KMS-11 (cell line): ENCODE measurements at regions not wholly inside any gene's neighbourhood (a gene's known extent, or its start where the extent isn't known, plus 50 kb on each side); places are given as distances from the start of the nearest gene placed in this dataset.
"Not testable (repeated sequence)": the region's sequence is repeated elsewhere in the genome, so short reads cannot be mapped to it uniquely, and the experiment has no call there.

ENCODE experiments used
- H2AFZ ChIP-seq: fragments of 200-600 bp; sonication (generic); 2 replicates; pipeline ENCODE4 v1.6.1; 2016; ENCODE audit warnings: antibody characterized with exemption, mixed run types, low read depth
- H3K27ac ChIP-seq: fragments of 200-600 bp; sonication (generic); 2 replicates; pipeline ENCODE4 v1.6.1; 2016; ENCODE audit warnings: mild to moderate bottlenecking, mixed run types
- H3K27me3 ChIP-seq: fragments of 200-600 bp; sonication (generic); 2 replicates; pipeline ENCODE4 v1.6.1; 2017; ENCODE audit warnings: mild to moderate bottlenecking, low read depth, mixed run types, moderate library complexity; ENCODE audit not compliant: insufficient read depth
- H3K36me3 ChIP-seq: fragments of 200-600 bp; sonication (generic); 2 replicates; pipeline ENCODE4 v1.6.1; 2017; ENCODE audit warnings: mild to moderate bottlenecking, mixed run types; ENCODE audit not compliant: insufficient read depth
- H3K4me1 ChIP-seq: fragments of 200-600 bp; sonication (generic); 2 replicates; pipeline ENCODE4 v1.6.1; 2016; ENCODE audit warnings: mild to moderate bottlenecking, low read depth, mixed run types; ENCODE audit not compliant: poor library complexity, severe bottlenecking
- H3K4me2 ChIP-seq: fragments of 200-600 bp; sonication (generic); 2 replicates; pipeline ENCODE4 v1.7.0; 2016; ENCODE audit warnings: mild to moderate bottlenecking, mixed run types
- H3K4me3 ChIP-seq: fragments of 200-600 bp; sonication (generic); IDR thresholded peaks from 2 replicates; pipeline ENCODE4 v1.6.1; 2017; ENCODE audit warnings: low read depth, low read length, mixed read lengths; ENCODE audit not compliant: insufficient read depth
- H3K79me2 ChIP-seq: fragments of 200-600 bp; sonication (generic); 2 replicates; pipeline ENCODE4 v1.6.1; 2016; ENCODE audit warnings: low read depth, mixed run types; ENCODE audit not compliant: insufficient read depth
- H3K9ac ChIP-seq: fragments of 200-600 bp; sonication (generic); 2 replicates; pipeline ENCODE4 v1.6.1; 2016; ENCODE audit warnings: mild to moderate bottlenecking, mixed run types
- H4K20me1 ChIP-seq: fragments of 200-600 bp; sonication (generic); 2 replicates; pipeline ENCODE4 v1.6.1; 2016; ENCODE audit warnings: mild to moderate bottlenecking, mixed run types; ENCODE audit not compliant: insufficient read depth
- TF ChIP-seq, protein P1 (sequence below): fragments of 200-600 bp; sonication (generic); conservative IDR thresholded peaks from 2 replicates; pipeline ENCODE4 v1.6.1; 2017; ENCODE audit warnings: low read depth, mild to moderate bottlenecking, antibody characterized with exemption, low read length, moderate library complexity, mixed read lengths

GRCh38 chr4:114321366-114321765 lies 277.2 kb upstream of the UGT8 start:
- Histone ChIP-seq H3K36me3 (no peaks in the 10 kb centered on the region), H4K20me1 (no peaks in the 10 kb centered on the region), H3K4me1 (no peaks in the 10 kb centered on the region), H3K9ac (no peak overlapping the region), H3K79me2 (no peaks in the 10 kb centered on the region), H3K27ac (no peak overlapping the region), H3K4me2 (no peak overlapping the region), H3K4me3 (no peak overlapping the region), H2AFZ (no peak overlapping the region), H3K27me3 (no peaks in the 10 kb centered on the region)
- TF ChIP-seq, protein P1, sequence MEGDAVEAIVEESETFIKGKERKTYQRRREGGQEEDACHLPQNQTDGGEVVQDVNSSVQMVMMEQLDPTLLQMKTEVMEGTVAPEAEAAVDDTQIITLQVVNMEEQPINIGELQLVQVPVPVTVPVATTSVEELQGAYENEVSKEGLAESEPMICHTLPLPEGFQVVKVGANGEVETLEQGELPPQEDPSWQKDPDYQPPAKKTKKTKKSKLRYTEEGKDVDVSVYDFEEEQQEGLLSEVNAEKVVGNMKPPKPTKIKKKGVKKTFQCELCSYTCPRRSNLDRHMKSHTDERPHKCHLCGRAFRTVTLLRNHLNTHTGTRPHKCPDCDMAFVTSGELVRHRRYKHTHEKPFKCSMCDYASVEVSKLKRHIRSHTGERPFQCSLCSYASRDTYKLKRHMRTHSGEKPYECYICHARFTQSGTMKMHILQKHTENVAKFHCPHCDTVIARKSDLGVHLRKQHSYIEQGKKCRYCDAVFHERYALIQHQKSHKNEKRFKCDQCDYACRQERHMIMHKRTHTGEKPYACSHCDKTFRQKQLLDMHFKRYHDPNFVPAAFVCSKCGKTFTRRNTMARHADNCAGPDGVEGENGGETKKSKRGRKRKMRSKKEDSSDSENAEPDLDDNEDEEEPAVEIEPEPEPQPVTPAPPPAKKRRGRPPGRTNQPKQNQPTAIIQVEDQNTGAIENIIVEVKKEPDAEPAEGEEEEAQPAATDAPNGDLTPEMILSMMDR: no peak

DNA sequence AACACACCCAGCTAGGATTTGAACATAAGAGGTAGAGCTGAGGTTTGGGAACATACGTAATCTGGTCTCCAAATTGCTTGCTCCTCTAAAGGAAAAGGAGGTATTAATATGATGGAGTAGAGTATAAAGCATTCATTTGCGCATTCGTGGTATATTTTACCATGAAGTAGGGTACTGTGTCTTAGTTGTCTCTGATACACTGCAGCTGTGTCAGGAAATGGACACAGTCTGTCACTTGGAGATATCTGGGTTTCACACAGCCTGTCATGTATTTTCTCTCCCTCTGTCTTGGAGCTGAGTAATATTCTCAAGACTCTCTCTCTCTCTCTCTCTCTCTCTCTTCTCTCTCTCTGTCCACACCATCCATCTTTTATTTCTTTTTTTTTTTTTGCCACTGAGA lies 274.8 kb upstream of the UGT8 start:
- no peaks in the 10 kb centered on the region for H3K4me1 ChIP-seq
- TF ChIP-seq, protein P1: no peak
- no peaks in the 10 kb centered on the region for H3K27me3 ChIP-seq
- H3K4me2 ChIP-seq: no peak overlapping the region
- H3K36me3 ChIP-seq: no peaks in the 10 kb centered on the region
- H3K4me3 ChIP-seq: no peak overlapping the region
- H3K79me2 ChIP-seq: no peaks in the 10 kb centered on the region
- no peak overlapping the region for H3K9ac ChIP-seq
- no peaks in the 10 kb centered on the region for H4K20me1 ChIP-seq
- H2AFZ ChIP-seq: no peak overlapping the region
- no peak overlapping the region for H3K27ac ChIP-seq

- TF ChIP-seq, protein P1: no peak
- no peak overlapping the region for H3K9ac ChIP-seq
- H3K79me2 ChIP-seq: no peaks in the 10 kb centered on the region
- H3K4me1 ChIP-seq: no peaks in the 10 kb centered on the region
- no peaks in the 10 kb centered on the region for H4K20me1 ChIP-seq
- no peak overlapping the region for H3K4me3 ChIP-seq
- H2AFZ ChIP-seq: no peak overlapping the region
- H3K4me2 ChIP-seq: no peak overlapping the region
- no peak overlapping the region for H3K27ac ChIP-seq
- no peaks in the 10 kb centered on the region for H3K36me3 ChIP-seq
- no peaks in the 10 kb centered on the region for H3K27me3 ChIP-seq
These were observed 272.2 kb upstream of the UGT8 start for GRCh38 chr4:114326358-114326757.

DNA sequence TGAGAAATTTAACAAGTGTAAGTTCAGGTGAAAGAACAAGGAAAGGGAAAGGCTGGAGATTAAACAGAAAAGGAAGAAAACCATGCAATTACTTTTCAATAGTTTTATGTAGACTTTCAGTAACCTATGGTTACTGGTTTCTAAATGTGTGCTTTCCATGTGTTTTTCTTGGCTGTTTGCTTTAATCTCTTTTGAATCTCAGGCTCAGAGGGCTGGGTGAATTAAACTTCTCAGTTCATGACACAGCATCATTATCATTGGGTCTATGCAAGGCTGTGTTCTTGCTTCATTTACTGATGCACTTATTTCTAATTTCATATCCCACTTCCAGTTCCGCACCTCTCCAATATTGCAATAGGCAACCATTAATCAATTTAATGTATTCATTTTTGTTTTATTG lies 266.5 kb upstream of the UGT8 start:
- Histone ChIP-seq H2AFZ (no peak overlapping the region), H3K79me2 (no peaks in the 10 kb centered on the region), H3K9ac (no peak overlapping the region), H3K4me1 (no peaks in the 10 kb centered on the region), H3K27ac (no peak overlapping the region), H3K36me3 (no peaks in the 10 kb centered on the region), H3K4me3 (no peak overlapping the region), H3K27me3 (no peaks in the 10 kb centered on the region), H4K20me1 (no peaks in the 10 kb centered on the region), H3K4me2 (no peak overlapping the region)
- TF ChIP-seq, protein P1: no peak

DNA sequence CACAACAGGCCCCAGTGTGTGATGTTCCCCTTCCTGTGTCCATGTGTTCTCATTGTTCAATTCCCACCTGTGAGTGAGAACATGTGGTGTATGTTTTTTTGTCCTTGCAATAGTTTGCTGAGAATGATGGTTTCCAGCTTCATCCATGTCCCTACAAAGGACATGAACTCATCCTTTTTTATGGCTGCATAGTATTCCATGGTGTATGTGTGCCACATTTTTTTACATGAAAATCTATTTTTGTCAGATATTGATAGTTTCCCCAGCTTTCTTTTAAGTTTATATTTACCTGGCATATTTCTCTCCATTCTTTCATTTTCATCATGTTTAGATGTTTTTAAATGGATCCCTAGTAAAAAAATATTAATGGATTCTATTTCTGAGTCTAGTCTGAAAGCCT lies 264.2 kb upstream of the UGT8 start:
- not testable (repeated sequence) for H3K27me3 ChIP-seq, H2AFZ ChIP-seq, H3K36me3 ChIP-seq, H3K9ac ChIP-seq, H4K20me1 ChIP-seq, H3K4me2 ChIP-seq, H3K79me2 ChIP-seq, H3K27ac ChIP-seq, H3K4me3 ChIP-seq, H3K4me1 ChIP-seq
